ENCODE measurements at regions not wholly inside any gene's neighbourhood (a gene's known extent, or its start where the extent isn't known, plus 50 kb on each side); places are given as distances from the start of the nearest gene placed in this dataset.

DNA sequence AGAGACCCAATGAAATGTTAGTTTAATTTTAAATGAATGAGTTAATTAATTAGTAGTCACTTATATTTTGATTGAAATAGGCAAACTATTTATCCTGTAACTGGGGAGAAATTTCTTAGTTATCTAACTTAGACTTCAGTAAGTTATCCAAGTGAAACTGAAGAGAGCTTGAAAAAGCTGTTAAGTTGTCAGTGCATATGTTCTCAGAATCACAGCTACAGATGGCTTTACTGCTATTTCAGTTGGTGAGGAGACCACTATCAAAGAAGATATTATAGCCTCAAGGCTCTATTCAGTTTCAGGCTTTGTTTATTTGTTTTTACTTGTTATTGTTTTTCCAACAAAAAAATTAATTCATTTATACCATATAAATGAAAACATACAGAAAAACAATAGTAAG, 404.1 kb downstream of the C6orf118 start:
- Mint-ChIP-seq H3K27me3 (ENCODE audit: insufficient read depth, unreplicated experiment) (no peaks in the 10 kb centered on the region), H3K9me3 (ENCODE audit: unreplicated experiment) (no peaks in the 10 kb centered on the region), H3K27ac (ENCODE audit: unreplicated experiment) (no peak overlapping the region), H3K4me1 (ENCODE audit: low read depth, unreplicated experiment) (no peaks in the 10 kb centered on the region), H3K4me3 (ENCODE audit: unreplicated experiment) (no peak overlapping the region), H3K36me3 (ENCODE audit: insufficient read depth, unreplicated experiment) (no peaks in the 10 kb centered on the region)
- Histone ChIP-seq H3K27me3 (replicated peaks; ENCODE audit: control insufficient read depth, insufficient read depth, low read length) (no peaks in the 10 kb centered on the region), H3K4me1 (no peaks in the 10 kb centered on the region), H3K9me3 (no peaks in the 10 kb centered on the region), H3K4me3 (ENCODE audit: low read depth, low read length) (no peak overlapping the region), H3K36me3 (ENCODE audit: control insufficient read depth, insufficient read depth, low read length) (no peaks in the 10 kb centered on the region)
- BruUV-seq (replicated peaks), result no TSS peak
- ChIA-PET POLR2A (no interaction called here), CTCF (no interaction called here)
- no peak for DNase-seq
- intact Hi-C loops (cut with micrococcal nuclease; ENCODE audit: unreplicated experiment), result no loop called here
- TF ChIP-seq, protein P1, sequence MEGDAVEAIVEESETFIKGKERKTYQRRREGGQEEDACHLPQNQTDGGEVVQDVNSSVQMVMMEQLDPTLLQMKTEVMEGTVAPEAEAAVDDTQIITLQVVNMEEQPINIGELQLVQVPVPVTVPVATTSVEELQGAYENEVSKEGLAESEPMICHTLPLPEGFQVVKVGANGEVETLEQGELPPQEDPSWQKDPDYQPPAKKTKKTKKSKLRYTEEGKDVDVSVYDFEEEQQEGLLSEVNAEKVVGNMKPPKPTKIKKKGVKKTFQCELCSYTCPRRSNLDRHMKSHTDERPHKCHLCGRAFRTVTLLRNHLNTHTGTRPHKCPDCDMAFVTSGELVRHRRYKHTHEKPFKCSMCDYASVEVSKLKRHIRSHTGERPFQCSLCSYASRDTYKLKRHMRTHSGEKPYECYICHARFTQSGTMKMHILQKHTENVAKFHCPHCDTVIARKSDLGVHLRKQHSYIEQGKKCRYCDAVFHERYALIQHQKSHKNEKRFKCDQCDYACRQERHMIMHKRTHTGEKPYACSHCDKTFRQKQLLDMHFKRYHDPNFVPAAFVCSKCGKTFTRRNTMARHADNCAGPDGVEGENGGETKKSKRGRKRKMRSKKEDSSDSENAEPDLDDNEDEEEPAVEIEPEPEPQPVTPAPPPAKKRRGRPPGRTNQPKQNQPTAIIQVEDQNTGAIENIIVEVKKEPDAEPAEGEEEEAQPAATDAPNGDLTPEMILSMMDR (IDR thresholded peaks at IDR 0.05; ENCODE audit: insufficient read depth in 1 of 2, low read depth in 1 of 2, low read length in 1 of 2, severe bottlenecking in 1 of 2, unreplicated experiment in 1 of 2), result no peak

DNA sequence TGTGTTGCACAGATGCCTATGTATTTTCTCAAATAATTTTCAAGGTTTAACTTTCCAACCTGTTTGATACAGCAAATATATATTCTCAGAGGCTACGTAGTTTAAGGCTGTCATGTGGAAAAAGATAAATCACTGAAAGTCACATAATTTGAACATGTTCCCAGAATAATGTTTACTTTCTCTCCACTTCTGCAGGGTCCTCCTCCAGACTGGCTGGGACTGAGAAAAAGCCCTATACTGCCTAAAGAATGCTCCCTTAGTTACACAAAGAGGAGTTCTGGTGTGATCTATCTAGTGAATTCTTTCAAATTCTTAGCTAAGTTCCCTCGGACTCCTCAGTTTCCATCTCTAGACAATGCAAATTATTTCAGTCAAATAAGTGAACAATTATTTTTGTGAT, 411.0 kb downstream of the C6orf118 start:
- POLR2A ChIA-PET, result no interaction called here
- Mint-ChIP-seq H3K9me3 (ENCODE audit: unreplicated experiment) (no peaks in the 10 kb centered on the region), H3K4me3 (ENCODE audit: unreplicated experiment) (no peak overlapping the region), H3K27ac (ENCODE audit: unreplicated experiment) (no peak overlapping the region), H3K27me3 (ENCODE audit: insufficient read depth, unreplicated experiment) (no peaks in the 10 kb centered on the region), H3K36me3 (ENCODE audit: insufficient read depth, unreplicated experiment) (no peaks in the 10 kb centered on the region), H3K4me1 (ENCODE audit: low read depth, unreplicated experiment) (no peaks in the 10 kb centered on the region)
- TF ChIP-seq, protein P1 (IDR thresholded peaks at IDR 0.05; ENCODE audit: insufficient read depth in 1 of 2, low read depth in 1 of 2, low read length in 1 of 2, severe bottlenecking in 1 of 2, unreplicated experiment in 1 of 2), result no peak
- Histone ChIP-seq H3K36me3 (ENCODE audit: control insufficient read depth, insufficient read depth, low read length) (no peaks in the 10 kb centered on the region), H3K27me3 (replicated peaks; ENCODE audit: control insufficient read depth, insufficient read depth, low read length) (no peaks in the 10 kb centered on the region), H3K4me3 (ENCODE audit: low read depth, low read length) (no peak overlapping the region), H3K4me1 (no peaks in the 10 kb centered on the region), H3K9me3 (no peaks in the 10 kb centered on the region)
- no TSS peak for BruUV-seq (replicated peaks)
- CTCF ChIA-PET, result no interaction called here
- intact Hi-C loops (cut with micrococcal nuclease; ENCODE audit: unreplicated experiment), result no loop called here
- DNase-seq, result no peak

DNA sequence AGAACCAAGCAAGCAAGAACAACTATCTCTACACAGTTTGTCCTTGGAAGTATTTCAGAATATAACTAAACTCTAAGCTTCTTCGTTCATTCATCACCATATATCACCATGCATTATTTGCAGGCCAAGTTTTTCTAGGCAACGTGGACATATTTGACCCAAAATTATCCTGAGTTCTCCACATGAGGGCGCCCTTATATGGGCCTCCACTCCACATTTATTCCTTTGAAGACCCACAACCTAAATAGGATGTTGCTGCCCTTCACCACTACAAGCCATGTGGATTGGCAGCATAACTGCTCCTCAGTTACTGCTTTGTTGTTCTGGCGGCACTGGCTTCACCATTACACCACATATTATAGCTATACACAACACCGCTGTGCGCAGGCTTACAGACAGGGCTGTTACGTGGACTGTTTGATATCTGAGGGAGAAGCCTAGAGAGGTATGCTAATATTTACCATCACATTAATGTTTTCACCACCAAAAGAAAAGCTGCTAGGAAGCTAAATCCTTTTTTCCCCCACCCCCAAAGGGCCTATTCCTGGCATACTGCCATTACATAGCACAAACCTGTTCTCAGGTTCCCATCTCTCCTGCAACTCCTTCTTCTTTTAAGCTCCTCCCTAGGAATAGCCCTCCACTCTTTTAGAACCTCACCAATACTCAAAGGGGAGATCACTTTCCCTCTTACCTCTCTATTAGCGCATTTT, 411.7 kb downstream of the C6orf118 start:
- H3K36me3 Mint-ChIP-seq (ENCODE audit: insufficient read depth, unreplicated experiment), result no peaks in the 10 kb centered on the region

More for the DNA sequence above, 411.7 kb downstream of the C6orf118 start:
- TF ChIP-seq, protein P1 (IDR thresholded peaks at IDR 0.05; ENCODE audit: insufficient read depth in 1 of 2, low read depth in 1 of 2, low read length in 1 of 2, severe bottlenecking in 1 of 2, unreplicated experiment in 1 of 2), result no peak
- H3K9me3 ChIP-seq, result no peaks in the 10 kb centered on the region
- intact Hi-C loops (cut with micrococcal nuclease; ENCODE audit: unreplicated experiment), result loop anchor here (1.0 kb wide), 1 partner anchor 348 kb away; no protein-coding TSS in a partner anchor
- H3K4me1 ChIP-seq, result no peaks in the 10 kb centered on the region
- peak in 1 of 2 experiments; percentile 4 for DNase-seq
- ChIA-PET POLR2A (no interaction called here), CTCF (no interaction called here)
- Mint-ChIP-seq H3K4me3 (ENCODE audit: unreplicated experiment) (no peak overlapping the region), H3K27me3 (ENCODE audit: insufficient read depth, unreplicated experiment) (no peaks in the 10 kb centered on the region), H3K9me3 (ENCODE audit: unreplicated experiment) (no peaks in the 10 kb centered on the region), H3K27ac (ENCODE audit: unreplicated experiment) (no peak overlapping the region), H3K4me1 (ENCODE audit: low read depth, unreplicated experiment) (no peaks in the 10 kb centered on the region)
- H3K27me3 ChIP-seq (replicated peaks; ENCODE audit: control insufficient read depth, insufficient read depth, low read length), result no peaks in the 10 kb centered on the region
- H3K36me3 ChIP-seq (ENCODE audit: control insufficient read depth, insufficient read depth, low read length), result no peaks in the 10 kb centered on the region
- no peak overlapping the region for H3K4me3 ChIP-seq (ENCODE audit: low read depth, low read length)
- BruUV-seq (replicated peaks), result no TSS peak

All from Caco-2 (cell line).